ENCODE measurements at regions not wholly inside any gene's neighbourhood (a gene's known extent, or its start where the extent isn't known, plus 50 kb on each side); places are given as distances from the start of the nearest gene placed in this dataset.

GRCh38 chr11:93073026-93073425 lies 103.6 kb downstream of the MTNR1B start:
- TF ChIP-seq RCOR1 (IDR thresholded peaks at IDR 0.05; ENCODE audit: insufficient replicate concordance, low read length) (no peak), MXI1 (IDR thresholded peaks at IDR 0.05; ENCODE audit: borderline replicate concordance, low read depth, low read length) (no peak), NFE2L2 (IDR thresholded peaks at IDR 0.05; ENCODE audit: low read depth, low read length) (no peak), CEBPB (IDR thresholded peaks at IDR 0.05; ENCODE audit: low read depth, low read length) (no peak), MAZ (IDR thresholded peaks at IDR 0.05; ENCODE audit: borderline replicate concordance, low read depth, low read length) (no peak), SMC3 (IDR thresholded peaks at IDR 0.05; ENCODE audit: low read depth, low read length) (no peak), MAFK (IDR thresholded peaks at IDR 0.05; ENCODE audit: low read depth, low read length) (no peak), BHLHE40 (IDR thresholded peaks at IDR 0.05; ENCODE audit: low read depth, low read length) (no peak), USF2 (IDR thresholded peaks at IDR 0.05; ENCODE audit: low read depth, low read length) (no peak), CHD1 (IDR thresholded peaks at IDR 0.05; ENCODE audit: low read depth, low read length) (no peak), RAD21 (IDR thresholded peaks at IDR 0.05; ENCODE audit: low read length) (no peak), POLR2A (IDR thresholded peaks at IDR 0.05; ENCODE audit: low read depth, low read length) (no peak), RFX5 (IDR thresholded peaks at IDR 0.05; ENCODE audit: low read depth, low read length) (no peak), FOS (IDR thresholded peaks at IDR 0.05; ENCODE audit: low read depth, low read length) (no peak)
- TF ChIP-seq, protein P1, sequence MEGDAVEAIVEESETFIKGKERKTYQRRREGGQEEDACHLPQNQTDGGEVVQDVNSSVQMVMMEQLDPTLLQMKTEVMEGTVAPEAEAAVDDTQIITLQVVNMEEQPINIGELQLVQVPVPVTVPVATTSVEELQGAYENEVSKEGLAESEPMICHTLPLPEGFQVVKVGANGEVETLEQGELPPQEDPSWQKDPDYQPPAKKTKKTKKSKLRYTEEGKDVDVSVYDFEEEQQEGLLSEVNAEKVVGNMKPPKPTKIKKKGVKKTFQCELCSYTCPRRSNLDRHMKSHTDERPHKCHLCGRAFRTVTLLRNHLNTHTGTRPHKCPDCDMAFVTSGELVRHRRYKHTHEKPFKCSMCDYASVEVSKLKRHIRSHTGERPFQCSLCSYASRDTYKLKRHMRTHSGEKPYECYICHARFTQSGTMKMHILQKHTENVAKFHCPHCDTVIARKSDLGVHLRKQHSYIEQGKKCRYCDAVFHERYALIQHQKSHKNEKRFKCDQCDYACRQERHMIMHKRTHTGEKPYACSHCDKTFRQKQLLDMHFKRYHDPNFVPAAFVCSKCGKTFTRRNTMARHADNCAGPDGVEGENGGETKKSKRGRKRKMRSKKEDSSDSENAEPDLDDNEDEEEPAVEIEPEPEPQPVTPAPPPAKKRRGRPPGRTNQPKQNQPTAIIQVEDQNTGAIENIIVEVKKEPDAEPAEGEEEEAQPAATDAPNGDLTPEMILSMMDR (conservative IDR thresholded peaks at IDR 0.05; ENCODE audit: low read depth, low read length), result no peak
- TF ChIP-seq, protein P2, sequence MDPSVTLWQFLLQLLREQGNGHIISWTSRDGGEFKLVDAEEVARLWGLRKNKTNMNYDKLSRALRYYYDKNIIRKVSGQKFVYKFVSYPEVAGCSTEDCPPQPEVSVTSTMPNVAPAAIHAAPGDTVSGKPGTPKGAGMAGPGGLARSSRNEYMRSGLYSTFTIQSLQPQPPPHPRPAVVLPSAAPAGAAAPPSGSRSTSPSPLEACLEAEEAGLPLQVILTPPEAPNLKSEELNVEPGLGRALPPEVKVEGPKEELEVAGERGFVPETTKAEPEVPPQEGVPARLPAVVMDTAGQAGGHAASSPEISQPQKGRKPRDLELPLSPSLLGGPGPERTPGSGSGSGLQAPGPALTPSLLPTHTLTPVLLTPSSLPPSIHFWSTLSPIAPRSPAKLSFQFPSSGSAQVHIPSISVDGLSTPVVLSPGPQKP (IDR thresholded peaks at IDR 0.05; ENCODE audit: borderline replicate concordance, low read depth, low read length), result no peak
- H2BK5ac ChIP-seq (ENCODE audit: low read depth, low read length, poor library complexity, severe bottlenecking), result no peak overlapping the region
- no peak overlapping the region for H3K18ac ChIP-seq (ENCODE audit: low read depth, low read length)
- H3K9ac ChIP-seq (ENCODE audit: low read depth, low read length), result no peak overlapping the region
- no peak overlapping the region for H3K56ac ChIP-seq (ENCODE audit: extremely low read depth, insufficient read depth, low read length)
- H3K27ac ChIP-seq (ENCODE audit: insufficient read depth, low read length), result no peak overlapping the region
- no peaks in the 10 kb centered on the region for H4K20me1 ChIP-seq (ENCODE audit: insufficient read depth, low read length)
- H3K36me3 ChIP-seq (ENCODE audit: control insufficient read depth, insufficient read depth, low read length), result no peaks in the 10 kb centered on the region
- H3K14ac ChIP-seq (replicated peaks; ENCODE audit: low read depth, low read length), result no peak overlapping the region
- CTCF ChIA-PET, result no interaction called here
- POLR2A ChIA-PET (ENCODE audit: unreplicated experiment), result no interaction called here
- ATAC-seq (ENCODE audit: low read depth) (no peak), DNase-seq (no peak)
- no peaks in the 10 kb centered on the region for H3K4me1 ChIP-seq (ENCODE audit: control insufficient read depth, insufficient read depth, low read length)
- H3K9me3 ChIP-seq (ENCODE audit: control insufficient read depth, insufficient read depth, low read length), result no peaks in the 10 kb centered on the region
- no peaks in the 10 kb centered on the region for H3K79me1 ChIP-seq (ENCODE audit: low read depth in 1 of 2, low read length in 2 of 2)
- no peak overlapping the region for H4K91ac ChIP-seq (ENCODE audit: insufficient read depth, low read depth, low read length)
- no peak overlapping the region for H3K4ac ChIP-seq (ENCODE audit: low read depth, low read length)
- no peak overlapping the region for H3K23ac ChIP-seq (ENCODE audit: low read depth, low read length)
- H2AFZ ChIP-seq (replicated peaks; ENCODE audit: low read length, poor library complexity), result no peak overlapping the region
- WGBS, 2 experiments (ENCODE audit: extremely low coverage in 2 of 2, insufficient read length in 1 of 2), result 100% methylated on average over 1 of the region's 3 CpGs; no CpG with 5 or more reads in 1 of the 2 experiments
- dilution Hi-C loops (cut with HindIII; ENCODE audit: low sequenced_read_pairs, unreplicated experiment), result no loop called here
- intact Hi-C loops (cut with micrococcal nuclease), result no loop called here
- H3K4me3 ChIP-seq (ENCODE audit: insufficient read depth, low read depth, low read length), result no peak overlapping the region
- H2BK15ac ChIP-seq (ENCODE audit: low read depth, low read length), result no peak overlapping the region
- no peak overlapping the region for H2BK20ac ChIP-seq (ENCODE audit: low read depth, low read length)
- no peak overlapping the region for H2AK9ac ChIP-seq (replicated peaks; ENCODE audit: low read depth, low read length, poor library complexity)
- no peak overlapping the region for H2BK120ac ChIP-seq (ENCODE audit: low read depth, low read length)
- no peak overlapping the region for H2AK5ac ChIP-seq (ENCODE audit: low read depth, low read length)
- no peak overlapping the region for H4K8ac ChIP-seq (ENCODE audit: low read depth in 2 of 2, low read length in 2 of 2)
- no peaks in the 10 kb centered on the region for H3K9me1 ChIP-seq (ENCODE audit: insufficient read depth, low read length)
- BruUV-seq (replicated peaks), result no TSS peak
- no peak overlapping the region for H4K5ac ChIP-seq (ENCODE audit: low read depth, low read length)
- in situ Hi-C loops (cut with MboI; ENCODE audit: low sequenced_read_pairs), result no loop called here
- no peaks in the 10 kb centered on the region for H3K27me3 ChIP-seq (ENCODE audit: control insufficient read depth, insufficient read depth, low read length)
- H3K4me2 ChIP-seq (ENCODE audit: low read depth, low read length), result no peak overlapping the region

All from IMR-90 (cell line).